ENCODE measurements at regions not wholly inside any gene's neighbourhood (a gene's known extent, or its start where the extent isn't known, plus 50 kb on each side); places are given as distances from the start of the nearest gene placed in this dataset.

DNA sequence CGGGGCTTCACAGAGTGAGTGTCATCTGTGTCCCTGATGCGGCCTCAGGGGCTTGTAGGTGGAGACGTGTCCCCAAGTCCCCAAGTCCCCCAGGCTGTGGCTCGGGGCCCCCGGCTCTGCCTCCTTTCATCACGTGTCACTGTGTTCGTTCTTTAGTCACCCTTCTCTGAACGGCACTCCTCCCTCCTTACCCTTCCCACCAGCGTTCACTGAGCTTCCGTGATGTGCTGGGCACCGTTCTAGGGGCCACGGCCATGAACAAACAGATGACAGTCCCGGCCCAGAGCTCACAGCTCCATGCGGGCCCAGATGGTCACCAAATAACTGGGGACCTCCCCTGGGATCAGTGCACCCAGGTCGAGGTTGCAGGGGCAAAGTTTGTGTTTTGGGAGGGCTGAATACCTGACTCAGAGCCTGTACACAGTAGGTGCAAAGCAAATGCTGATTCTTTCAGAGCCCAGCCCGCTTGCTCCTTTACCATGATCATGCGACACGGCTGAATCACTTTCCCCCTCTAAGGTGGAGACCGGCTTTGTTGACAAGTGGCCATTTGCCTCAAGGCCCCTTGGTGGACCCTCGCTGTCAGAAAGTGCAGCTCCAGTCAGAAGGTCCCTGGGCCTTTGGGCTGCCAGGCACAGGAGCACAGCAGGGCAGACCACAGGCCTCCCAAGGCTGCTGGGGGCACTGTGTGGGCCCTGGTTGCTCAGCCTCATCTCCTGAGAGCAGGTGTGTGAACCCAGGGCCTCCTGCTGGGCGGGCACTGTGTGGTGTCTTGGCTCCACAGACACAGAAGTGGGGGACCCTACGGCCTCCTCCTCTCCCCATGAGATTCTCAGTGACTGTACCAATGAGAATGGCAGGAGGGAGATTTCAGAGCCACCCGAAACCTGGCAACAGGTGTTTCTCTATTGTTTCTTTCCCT is 592.5 kb downstream of the PTPRU start:
- DNase-seq (ENCODE audit: low read depth), result no peak

- DNase-seq (ENCODE audit: low read depth), result no peak
Measured at GRCh38 chr1:29827801-29828525, 591.6 kb downstream of the PTPRU start.

DNA sequence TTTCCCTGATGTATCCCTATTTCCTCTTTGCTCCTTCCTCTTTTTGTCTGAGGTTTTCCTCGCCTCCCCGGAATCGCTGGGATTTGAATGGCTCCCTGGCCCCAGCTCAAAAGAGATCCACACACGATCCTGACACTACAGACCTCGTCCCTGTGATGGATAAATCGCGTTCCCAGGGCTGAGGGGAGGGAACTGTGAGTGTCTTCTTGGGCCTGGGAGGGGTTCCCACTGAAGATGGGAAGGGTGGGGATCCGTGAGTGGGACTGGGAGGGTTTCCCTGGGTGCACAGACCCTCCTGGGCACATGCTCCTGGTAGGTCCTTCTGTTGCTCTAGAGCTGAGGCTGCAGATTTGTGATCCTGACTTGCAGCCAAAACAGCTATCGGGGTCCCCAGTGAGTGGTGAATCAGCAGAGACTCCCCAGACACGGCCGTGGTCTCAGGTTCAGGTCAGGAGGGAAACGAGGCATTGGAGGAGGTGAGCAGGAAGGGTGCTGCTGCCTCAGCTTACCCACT is 591.0 kb downstream of the PTPRU start:
- no peak for DNase-seq (ENCODE audit: low read depth)

DNA sequence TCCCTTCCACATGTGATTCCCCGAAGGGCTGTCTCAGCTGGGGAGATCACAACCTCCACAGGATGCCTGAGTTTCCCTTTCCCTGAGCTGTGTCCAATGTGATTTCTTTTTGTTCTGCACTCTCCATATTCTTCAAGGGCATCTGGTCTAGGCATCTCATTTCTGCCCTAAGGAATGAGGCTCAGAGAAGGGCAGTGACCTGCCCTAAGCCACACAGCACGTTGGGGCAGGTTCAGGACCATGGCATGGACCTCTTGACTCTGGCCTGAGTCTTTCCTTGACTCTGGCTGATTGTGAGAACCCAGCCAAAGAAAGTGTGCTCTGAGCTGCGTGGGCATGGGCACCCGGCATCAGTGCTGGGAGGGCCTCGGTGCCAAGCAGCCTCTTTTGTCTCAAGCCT is 590.3 kb downstream of the PTPRU start:
- DNase-seq (ENCODE audit: low read depth), result no peak

DNA sequence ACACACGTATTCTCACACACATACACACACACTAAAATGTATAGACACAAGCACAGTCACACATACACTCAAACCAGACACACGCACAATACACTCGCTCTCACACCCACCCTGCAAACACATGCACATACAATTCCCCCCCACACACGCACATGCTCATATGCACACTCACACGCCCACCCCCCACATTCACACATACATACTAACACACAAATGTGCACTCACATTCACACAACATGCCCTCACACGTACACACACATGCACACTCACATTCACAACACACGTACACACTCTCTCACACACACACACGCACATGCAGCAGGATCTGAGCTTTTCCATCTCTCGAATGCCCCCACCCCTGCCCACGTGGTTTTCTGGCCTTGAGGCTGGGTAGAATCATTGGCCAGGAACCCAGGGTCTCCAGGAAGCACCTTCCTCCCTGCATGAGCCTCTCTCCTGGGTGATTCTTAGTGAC is 589.7 kb downstream of the PTPRU start:
- DNase-seq (ENCODE audit: low read depth), result no peak

DNA sequence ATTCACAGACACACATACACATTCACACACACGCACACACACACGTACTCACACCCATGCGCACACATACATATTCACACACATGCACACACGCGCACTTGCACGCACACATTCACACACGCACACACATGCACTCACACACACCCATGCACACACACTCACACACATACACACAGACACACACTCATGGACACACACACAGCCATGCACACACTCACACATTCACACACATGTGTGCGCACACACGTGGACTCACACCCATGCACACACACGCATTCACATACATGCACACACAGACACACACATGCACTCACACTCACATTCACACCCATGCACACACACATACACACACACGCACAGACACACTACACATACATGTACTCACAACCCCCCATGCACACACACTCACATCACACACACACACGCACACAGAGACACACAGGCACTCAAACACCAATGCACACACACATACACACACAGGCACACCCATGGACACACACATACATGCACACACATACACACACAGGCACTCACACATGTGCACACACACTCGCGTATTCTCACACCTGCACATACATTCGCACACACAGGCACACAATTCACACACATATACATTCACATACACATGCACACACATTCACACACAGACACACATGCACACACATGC is 589.1 kb downstream of the PTPRU start:
- no peak for DNase-seq (ENCODE audit: low read depth)

DNA sequence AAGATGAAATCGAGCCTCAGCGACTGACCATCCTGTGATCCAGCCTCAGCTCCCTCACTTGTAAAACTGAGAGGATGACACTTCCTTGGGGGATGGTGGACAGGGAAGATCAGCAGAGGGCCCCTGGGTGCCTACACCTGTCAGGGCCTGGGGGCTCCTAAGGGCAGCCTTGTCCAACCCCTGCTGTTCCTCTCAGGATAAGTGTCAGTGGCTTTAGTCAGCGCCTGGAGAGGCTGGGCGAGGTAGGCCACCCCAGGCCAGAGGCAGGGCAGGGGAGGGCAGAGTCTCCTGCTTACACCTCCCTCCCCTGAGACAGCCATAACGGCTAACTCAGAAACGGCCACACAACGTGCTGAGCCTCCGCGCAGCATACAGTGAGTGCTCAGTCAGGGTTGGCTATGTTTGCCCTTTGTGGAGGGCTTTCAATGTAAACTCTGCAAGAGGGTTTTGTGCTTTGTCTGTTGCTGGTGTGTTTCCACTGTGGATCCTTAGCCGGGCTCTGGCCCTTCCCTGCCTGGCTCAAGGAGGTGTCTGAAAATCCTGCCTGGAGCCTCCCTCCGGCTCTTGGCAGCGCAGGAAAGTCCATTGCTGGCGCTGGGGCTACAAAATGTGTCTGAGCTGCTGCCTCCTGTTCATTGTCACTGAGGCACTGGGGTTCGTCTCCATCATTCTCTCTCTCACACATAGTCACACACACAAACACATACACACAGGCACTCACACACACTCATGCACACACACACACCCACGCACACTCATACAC is 588.4 kb downstream of the PTPRU start:
- DNase-seq (ENCODE audit: low read depth), result no peak

GRCh38 chr1:29824025-29824424 is 587.7 kb downstream of the PTPRU start:
- no peak for DNase-seq (ENCODE audit: low read depth)

GRCh38 chr1:29823561-29823960 is 587.2 kb downstream of the PTPRU start:
- DNase-seq (ENCODE audit: low read depth), result no peak

- no peak for DNase-seq (ENCODE audit: low read depth)
Measured at GRCh38 chr1:29821605-29822004, 585.3 kb downstream of the PTPRU start.

DNA sequence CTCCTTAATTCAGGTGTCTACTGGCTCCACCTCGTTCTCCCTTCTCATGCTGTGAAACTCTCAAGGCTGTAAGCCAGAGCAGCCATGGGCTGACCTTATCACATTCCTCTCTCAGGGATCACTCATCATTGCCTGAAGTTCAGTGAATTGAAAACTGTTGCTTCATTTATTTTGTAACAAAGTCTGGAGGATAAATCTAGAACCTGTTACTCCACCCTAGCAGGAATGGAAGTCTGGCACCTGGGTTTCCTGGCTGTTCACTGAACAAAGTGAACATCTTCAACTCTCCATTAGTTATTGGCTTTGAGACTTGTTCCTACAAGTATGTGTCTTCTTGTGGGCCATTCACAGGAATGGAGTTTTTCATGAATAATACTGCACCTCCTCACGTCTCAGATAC is 584.1 kb downstream of the PTPRU start:
- DNase-seq (ENCODE audit: low read depth), result no peak

- no peak for DNase-seq (ENCODE audit: low read depth)
Measured at GRCh38 chr1:29812408-29813135, 576.2 kb downstream of the PTPRU start.

GRCh38 chr1:29811727-29812407 is 575.5 kb downstream of the PTPRU start:
- DNase-seq (ENCODE audit: low read depth), result no peak

- DNase-seq (ENCODE audit: low read depth), result no peak
Measured at GRCh38 chr1:29811247-29811646, 574.9 kb downstream of the PTPRU start.

- DNase-seq (ENCODE audit: low read depth), result no peak
Measured at GRCh38 chr1:29810121-29811120, 574.1 kb downstream of the PTPRU start.

DNA sequence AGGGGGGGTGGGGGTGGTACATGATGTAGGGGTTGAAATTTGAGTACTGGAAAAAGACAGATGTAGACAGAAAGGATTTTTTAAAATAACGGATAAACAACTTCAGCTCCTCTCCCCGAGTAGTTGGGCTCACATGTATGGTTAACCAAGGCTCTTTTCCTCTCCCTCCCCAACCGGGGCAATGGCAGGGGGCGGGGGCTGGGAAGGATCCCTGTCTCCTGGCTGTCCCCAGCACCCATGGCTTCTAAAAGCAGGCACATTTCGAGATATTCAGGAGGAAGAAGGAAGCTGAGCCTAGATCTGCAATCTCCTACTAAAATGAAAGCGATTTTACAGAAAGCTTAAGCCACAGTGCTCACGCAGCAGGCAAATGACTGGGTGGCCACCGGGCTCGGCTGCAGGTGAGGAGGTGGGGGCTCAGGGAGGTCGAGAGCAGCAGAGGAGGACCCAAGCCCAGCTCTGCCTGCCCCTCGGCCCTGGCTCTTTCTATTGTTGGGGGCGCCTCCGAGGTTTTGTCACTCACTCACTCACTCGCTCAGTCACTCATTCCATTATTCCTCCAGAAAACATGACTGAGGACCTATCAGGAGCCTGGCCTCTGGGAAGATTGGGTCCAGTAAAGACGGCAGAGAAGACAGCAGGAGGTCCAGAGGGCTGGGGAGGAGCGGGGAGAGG is 573.3 kb downstream of the PTPRU start:
- no peak for DNase-seq (ENCODE audit: low read depth)

DNA sequence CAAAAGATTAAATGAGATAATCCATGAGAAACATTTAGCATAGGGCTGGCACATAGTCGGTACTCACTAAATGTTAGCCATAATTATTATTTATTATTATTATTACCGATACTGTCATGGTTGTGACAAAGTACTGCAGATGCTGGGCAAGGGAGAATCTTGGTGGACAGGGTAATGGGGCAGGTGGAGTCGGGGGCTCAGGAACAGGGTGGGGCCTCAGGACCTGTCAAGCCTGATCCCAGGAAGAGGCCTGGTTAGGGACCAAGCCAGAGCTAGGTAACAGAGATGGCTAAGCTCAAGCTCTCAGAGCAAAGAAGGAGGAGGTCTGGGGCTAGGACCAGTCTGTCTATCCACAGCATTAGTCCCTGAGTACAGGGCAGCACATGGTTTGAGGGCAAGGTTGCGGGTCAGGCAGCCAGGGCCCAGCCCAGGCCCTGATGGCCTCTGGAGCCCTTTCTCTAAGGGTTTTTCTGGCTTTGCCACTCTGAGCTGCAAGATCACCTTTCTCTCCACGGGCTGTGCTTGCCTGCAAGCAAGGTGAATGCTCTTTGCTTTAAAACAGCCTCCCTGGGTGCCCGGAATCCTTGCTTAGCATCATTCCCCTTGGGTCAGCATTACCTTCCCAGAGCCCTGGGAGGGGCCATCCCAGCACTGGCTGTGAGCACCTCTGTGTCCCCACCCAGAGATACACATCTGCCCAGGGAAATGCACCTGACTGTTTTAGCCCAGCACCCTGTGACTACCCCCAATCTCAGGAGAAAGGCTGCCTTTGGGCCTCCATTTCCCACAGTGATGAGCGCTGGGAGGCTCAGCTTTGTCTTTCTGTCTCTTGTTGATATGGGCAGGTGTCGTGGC is 572.0 kb downstream of the PTPRU start:
- no peak for DNase-seq (ENCODE audit: low read depth)

Measured in LHCN-M2 (cell line).